Activated gamma-delta T cell treated with Interleukin-2 at 50 U/mL for 16 hours (primary cell): ENCODE measurements at regions not wholly inside any gene's neighbourhood (a gene's known extent, or its start where the extent isn't known, plus 50 kb on each side); places are given as distances from the start of the nearest gene placed in this dataset.

ENCODE experiments used
- DNase-seq: peaks from one replicate; pipeline ENCODE4 v3.0.0-alpha.2; 2020

- DNase-seq: no peak
Observed at GRCh38 chr5:65068410-65068809, 299.7 kb downstream of the CWC27 start.

GRCh38 chr5:65070026-65070425, 301.3 kb downstream of the CWC27 start:
- DNase-seq: no peak

- no peak for DNase-seq
Observed at GRCh38 chr5:65072850-65073249, 304.1 kb downstream of the CWC27 start.

GRCh38 chr5:65073250-65073661, 304.5 kb downstream of the CWC27 start:
- no peak for DNase-seq

- DNase-seq: no peak
Observed at GRCh38 chr5:65075623-65076250, 307.0 kb downstream of the CWC27 start.

- peak; percentile 45 for DNase-seq
Observed at GRCh38 chr5:65076251-65076869, 307.6 kb downstream of the CWC27 start.

GRCh38 chr5:65077653-65078052, 308.9 kb downstream of the CWC27 start:
- no peak for DNase-seq

- no peak for DNase-seq
Observed at GRCh38 chr5:65078331-65078730, 309.6 kb downstream of the CWC27 start.

GRCh38 chr5:65081071-65081470, 312.3 kb downstream of the CWC27 start:
- DNase-seq: no peak

- no peak for DNase-seq
Observed at GRCh38 chr5:65084795-65085515, 316.2 kb downstream of the CWC27 start.

GRCh38 chr5:65085516-65085850, 316.8 kb downstream of the CWC27 start:
- no peak for DNase-seq

- no peak for DNase-seq
Observed at GRCh38 chr5:65086234-65086890, 317.6 kb downstream of the CWC27 start.

GRCh38 chr5:65087154-65087553, 318.4 kb downstream of the CWC27 start:
- no peak for DNase-seq

GRCh38 chr5:65094279-65094678, 325.5 kb downstream of the CWC27 start:
- DNase-seq: no peak

- DNase-seq: no peak
Observed at GRCh38 chr5:65098393-65098792, 329.7 kb downstream of the CWC27 start.
